ENCODE measurements at regions not wholly inside any gene's neighbourhood (a gene's known extent, or its start where the extent isn't known, plus 50 kb on each side); places are given as distances from the start of the nearest gene placed in this dataset.

DNA sequence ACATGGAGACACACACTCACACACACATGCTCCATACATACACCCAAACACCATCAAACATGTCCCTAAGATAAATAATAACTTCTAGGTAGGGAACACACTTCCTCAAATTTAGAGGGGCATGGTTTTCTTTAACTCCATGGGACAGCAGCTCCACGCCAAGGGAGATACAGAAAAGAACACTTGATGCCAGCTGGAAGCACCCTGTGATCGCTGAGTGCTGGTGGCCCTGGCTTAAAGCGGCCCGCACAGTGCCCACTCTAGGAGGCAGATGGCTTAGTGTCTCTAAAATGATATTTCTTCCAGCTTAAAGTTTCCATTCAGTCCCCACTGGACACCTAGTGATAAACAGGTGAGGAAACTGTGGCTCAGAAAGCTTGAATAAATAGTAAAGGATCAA lies 232.9 kb downstream of the UACA start:
- TF ChIP-seq, protein P1, sequence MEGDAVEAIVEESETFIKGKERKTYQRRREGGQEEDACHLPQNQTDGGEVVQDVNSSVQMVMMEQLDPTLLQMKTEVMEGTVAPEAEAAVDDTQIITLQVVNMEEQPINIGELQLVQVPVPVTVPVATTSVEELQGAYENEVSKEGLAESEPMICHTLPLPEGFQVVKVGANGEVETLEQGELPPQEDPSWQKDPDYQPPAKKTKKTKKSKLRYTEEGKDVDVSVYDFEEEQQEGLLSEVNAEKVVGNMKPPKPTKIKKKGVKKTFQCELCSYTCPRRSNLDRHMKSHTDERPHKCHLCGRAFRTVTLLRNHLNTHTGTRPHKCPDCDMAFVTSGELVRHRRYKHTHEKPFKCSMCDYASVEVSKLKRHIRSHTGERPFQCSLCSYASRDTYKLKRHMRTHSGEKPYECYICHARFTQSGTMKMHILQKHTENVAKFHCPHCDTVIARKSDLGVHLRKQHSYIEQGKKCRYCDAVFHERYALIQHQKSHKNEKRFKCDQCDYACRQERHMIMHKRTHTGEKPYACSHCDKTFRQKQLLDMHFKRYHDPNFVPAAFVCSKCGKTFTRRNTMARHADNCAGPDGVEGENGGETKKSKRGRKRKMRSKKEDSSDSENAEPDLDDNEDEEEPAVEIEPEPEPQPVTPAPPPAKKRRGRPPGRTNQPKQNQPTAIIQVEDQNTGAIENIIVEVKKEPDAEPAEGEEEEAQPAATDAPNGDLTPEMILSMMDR (IDR thresholded peaks at IDR 0.05) = no peak
- no peak for TF ChIP-seq POLR2A (IDR thresholded peaks at IDR 0.05)
